Mucosa of descending colon (tissue), 3 donors: ENCODE measurements at regions not wholly inside any gene's neighbourhood (a gene's known extent, or its start where the extent isn't known, plus 50 kb on each side); places are given as distances from the start of the nearest gene placed in this dataset.
"Not testable (repeated sequence)": the region's sequence is repeated elsewhere in the genome, so short reads cannot be mapped to it uniquely, and the experiment has no call there.

Experiments used
- ATAC-seq: fragments of 200-7000 bp; cut with Tn5 transposase; one replicate; pipeline ENCODE4 v1.9.1; 2020; ENCODE audit warnings: mild to moderate bottlenecking, moderate library complexity
- DNase-seq, 3 donors: peaks; one replicate each; pipeline ENCODE4 v3.0.0-alpha.2; 2020
- H3K36me3 ChIP-seq: fragments of 200-600 bp; one replicate; pipeline ENCODE4 v1.8.0; 2021; ENCODE audit warnings: low read depth, mild to moderate bottlenecking
- H3K4me1 ChIP-seq: fragments of 200-600 bp; one replicate; pipeline ENCODE4 v1.8.0; 2021; ENCODE audit warnings: low read depth, mild to moderate bottlenecking
- H3K4me3 ChIP-seq: fragments of 200-600 bp; one replicate; pipeline ENCODE4 v1.8.0; 2021; ENCODE audit warnings: mild to moderate bottlenecking
- H3K9me3 ChIP-seq: fragments of 200-600 bp; one replicate; pipeline ENCODE4 v1.8.0; 2021; ENCODE audit warnings: mild to moderate bottlenecking
- CTCF ChIP-seq: fragments of 200-600 bp; IDR thresholded peaks from one replicate; pipeline ENCODE4 v1.8.0; 2022; ENCODE audit warnings: antibody characterized with exemption, mild to moderate bottlenecking
- intact Hi-C, 2 donors: fragments of 100-400 bp; cut with DNase I in 1 of 2; cut with micrococcal nuclease in 1 of 2; formaldehyde crosslinking; loops; one replicate each; pipeline versions ENCODE4 v1.11.0 to v1.11.1; 2022; cut with DNase I, micrococcal nuclease
- donor health status: DM: no; HTN: no; CAD: no; lungs with moderate emphysema.
- donor health status: DM: no; HTN: no; CAD: no.
- donor health status: DM: no; HTN: yes; CAD: no.

- TF ChIP-seq CTCF: no peak
- DNase-seq: peak in 1 of 3 donors; percentile 3
- intact Hi-C loops: no loop called here
Observed at GRCh38 chr12:131461096-131461495, 249.8 kb upstream of the SFSWAP start.

GRCh38 chr12:131463174-131463573, 247.7 kb upstream of the SFSWAP start:
- H3K36me3 ChIP-seq: no peaks in the 10 kb centered on the region
- no peak for DNase-seq
- intact Hi-C loops: no loop called here
- H3K9me3 ChIP-seq: peaks cover 2% of the 10 kb centered on the region
- TF ChIP-seq CTCF: no peak
- no peaks in the 10 kb centered on the region for H3K4me1 ChIP-seq
- ATAC-seq: no peak
- H3K4me3 ChIP-seq: no peak overlapping the region

More at GRCh38 chr12:131461096-131461495, 249.8 kb upstream of the SFSWAP start:
- no peaks in the 10 kb centered on the region for H3K4me1 ChIP-seq
- no peak for ATAC-seq
- no peaks in the 10 kb centered on the region for H3K9me3 ChIP-seq
- H3K4me3 ChIP-seq: no peak overlapping the region
- H3K36me3 ChIP-seq: no peaks in the 10 kb centered on the region

GRCh38 chr12:131464081-131464480, 246.8 kb upstream of the SFSWAP start:
- no peaks in the 10 kb centered on the region for H3K4me1 ChIP-seq
- H3K4me3 ChIP-seq: no peak overlapping the region
- H3K9me3 ChIP-seq: peaks cover 2% of the 10 kb centered on the region
- DNase-seq (no peak), ATAC-seq (no peak)
- intact Hi-C loops: no loop called here
- H3K36me3 ChIP-seq: no peaks in the 10 kb centered on the region
- TF ChIP-seq CTCF: no peak

- Histone ChIP-seq H3K9me3 (peaks cover 2% of the 10 kb centered on the region), H3K4me3 (no peak overlapping the region), H3K4me1 (no peaks in the 10 kb centered on the region), H3K36me3 (no peaks in the 10 kb centered on the region)
- no peak for TF ChIP-seq CTCF
- intact Hi-C loops: no loop called here
- no peak for DNase-seq
- no peak for ATAC-seq
Observed at GRCh38 chr12:131466306-131466705, 244.6 kb upstream of the SFSWAP start.

- no peak for ATAC-seq
- Histone ChIP-seq H3K4me3 (no peak overlapping the region), H3K4me1 (no peaks in the 10 kb centered on the region), H3K36me3 (no peaks in the 10 kb centered on the region), H3K9me3 (peaks cover 2% of the 10 kb centered on the region)
- no peak for TF ChIP-seq CTCF
- intact Hi-C loops: no loop called here
- no peak for DNase-seq
Observed at GRCh38 chr12:131466932-131467331, 244.0 kb upstream of the SFSWAP start.

- Histone ChIP-seq H3K4me3 (no peak overlapping the region), H3K36me3 (no peaks in the 10 kb centered on the region), H3K9me3 (peaks cover 2% of the 10 kb centered on the region), H3K4me1 (no peaks in the 10 kb centered on the region)
- DNase-seq (no peak), ATAC-seq (no peak)
- intact Hi-C loops: no loop called here
- no peak for TF ChIP-seq CTCF
Observed at GRCh38 chr12:131468206-131468605, 242.7 kb upstream of the SFSWAP start.

GRCh38 chr12:131469945-131470344, 240.9 kb upstream of the SFSWAP start:
- ATAC-seq, H3K36me3 ChIP-seq, H3K4me3 ChIP-seq, H3K9me3 ChIP-seq, intact Hi-C loops, DNase-seq, H3K4me1 ChIP-seq: not testable (repeated sequence)
